ENCODE measurements at regions not wholly inside any gene's neighbourhood (a gene's known extent, or its start where the extent isn't known, plus 50 kb on each side); places are given as distances from the start of the nearest gene placed in this dataset.

- no peak for DNase-seq
Measured at GRCh38 chr7:33661430-33662160, 243.7 kb upstream of the BMPER start.

- DNase-seq = no peak
Measured at GRCh38 chr7:33666531-33666930, 238.8 kb upstream of the BMPER start.

GRCh38 chr7:33667196-33667595 is 238.1 kb upstream of the BMPER start:
- no peak for DNase-seq

- DNase-seq = peak; percentile 61
Measured at GRCh38 chr7:33669251-33669670, 236.1 kb upstream of the BMPER start.

GRCh38 chr7:33671531-33672262 is 233.6 kb upstream of the BMPER start:
- DNase-seq = peak; percentile 13

GRCh38 chr7:33673029-33673700 is 232.2 kb upstream of the BMPER start:
- DNase-seq = no peak

- DNase-seq = no peak
Measured at GRCh38 chr7:33674804-33675411, 230.4 kb upstream of the BMPER start.

GRCh38 chr7:33677556-33677955 is 227.8 kb upstream of the BMPER start:
- DNase-seq = no peak

- DNase-seq = no peak
Measured at GRCh38 chr7:33678569-33679335, 226.6 kb upstream of the BMPER start.

GRCh38 chr7:33680682-33681081 is 224.7 kb upstream of the BMPER start:
- no peak for DNase-seq

- no peak for DNase-seq
Measured at GRCh38 chr7:33685503-33685902, 219.8 kb upstream of the BMPER start.

- DNase-seq = peak; percentile 73
Measured at GRCh38 chr7:33685981-33686683, 219.2 kb upstream of the BMPER start.

- no peak for DNase-seq
Measured at GRCh38 chr7:33687625-33688024, 217.7 kb upstream of the BMPER start.

- no peak for DNase-seq
Measured at GRCh38 chr7:33691180-33691579, 214.2 kb upstream of the BMPER start.

- no peak for DNase-seq
Measured at GRCh38 chr7:33692956-33693355, 212.4 kb upstream of the BMPER start.

GRCh38 chr7:33694006-33694405 is 211.3 kb upstream of the BMPER start:
- DNase-seq = no peak

GRCh38 chr7:33697616-33698015 is 207.7 kb upstream of the BMPER start:
- DNase-seq = no peak

GRCh38 chr7:33698041-33698440 is 207.3 kb upstream of the BMPER start:
- DNase-seq = no peak

- no peak for DNase-seq
Measured at GRCh38 chr7:33698692-33699128, 206.6 kb upstream of the BMPER start.

GRCh38 chr7:33700001-33700899 is 205.1 kb upstream of the BMPER start:
- DNase-seq = no peak

GRCh38 chr7:33701189-33701740 is 204.1 kb upstream of the BMPER start:
- DNase-seq = no peak
